H1 (cell line): ENCODE measurements at regions not wholly inside any gene's neighbourhood (a gene's known extent, or its start where the extent isn't known, plus 50 kb on each side); places are given as distances from the start of the nearest gene placed in this dataset.

ENCODE experiments used
- CHD1 ChIP-seq: IDR thresholded peaks from 2 replicates; pipeline ENCODE4 v1.6.1; 2012; ENCODE audit warnings: low read depth, low read length, improper control_type of control experiment
- GABPA ChIP-seq: IDR thresholded peaks from 2 replicates; pipeline ENCODE4 v1.6.1; 2011; ENCODE audit warnings: mild to moderate bottlenecking, low read length, moderate library complexity, borderline replicate concordance; ENCODE audit not compliant: insufficient read depth
- MAFK ChIP-seq: IDR thresholded peaks from 2 replicates; pipeline ENCODE4 v1.6.1; 2012; ENCODE audit warnings: low read depth, mild to moderate bottlenecking, improper control_type of control experiment, low read length
- RAD21 ChIP-seq, 2 experiments: IDR thresholded peaks in 1 of 2; conservative IDR thresholded peaks in 1 of 2; 2 replicates each; pipeline ENCODE4 v1.6.1; 2011; ENCODE audit warnings: low read depth in 2 of 2, low read length in 2 of 2, improper control_type of control experiment in 1 of 2, inconsistent platforms in 1 of 2, mild to moderate bottlenecking in 1 of 2, moderate library complexity in 1 of 2
- TAF1 ChIP-seq: IDR thresholded peaks from 2 replicates; pipeline ENCODE4 v1.6.1; 2011; ENCODE audit warnings: mild to moderate bottlenecking, low read depth, low read length
- TBP ChIP-seq: IDR thresholded peaks from 2 replicates; pipeline ENCODE4 v1.6.1; 2011; ENCODE audit warnings: low read depth, low read length, improper control_type of control experiment
- TCF12 ChIP-seq: IDR thresholded peaks from 2 replicates; pipeline ENCODE4 v1.6.1; 2011; ENCODE audit warnings: low read depth, mild to moderate bottlenecking, low read length
- TF ChIP-seq, protein P1 (sequence below), 3 experiments: IDR thresholded peaks; 1 replicate in 2 of 3; 2 replicates in 1 of 3; pipeline versions ENCODE4 v1.5.1 to v1.6.1; 2011; ENCODE audit warnings: low read length in 3 of 3, mild to moderate bottlenecking in 3 of 3, inconsistent platforms in 2 of 3, low read depth in 1 of 3, moderate library complexity in 1 of 3; ENCODE audit not compliant: insufficient read depth in 1 of 3; ENCODE audit errors: control extremely low read depth in 1 of 3

DNA sequence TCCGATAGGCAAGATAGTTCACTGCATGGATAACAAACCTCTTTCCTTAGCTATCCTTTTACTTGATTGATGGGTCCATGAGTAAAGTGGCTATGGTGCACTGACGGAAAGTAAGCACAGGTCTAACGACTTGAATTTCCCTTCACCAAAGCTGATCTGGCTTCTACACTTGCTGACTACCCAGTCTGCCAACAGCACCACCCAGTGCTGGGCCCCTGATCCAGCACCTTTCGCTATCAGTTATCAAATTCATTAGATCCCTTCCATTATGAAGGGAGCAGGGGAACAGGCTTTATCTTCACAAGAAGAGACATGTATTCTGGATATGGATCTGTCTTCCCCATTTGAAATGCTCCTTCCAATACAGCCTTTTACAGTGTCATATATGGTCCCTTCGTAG, 855.9 kb downstream of the GRID1 start (continued):
- TF ChIP-seq, protein P1, sequence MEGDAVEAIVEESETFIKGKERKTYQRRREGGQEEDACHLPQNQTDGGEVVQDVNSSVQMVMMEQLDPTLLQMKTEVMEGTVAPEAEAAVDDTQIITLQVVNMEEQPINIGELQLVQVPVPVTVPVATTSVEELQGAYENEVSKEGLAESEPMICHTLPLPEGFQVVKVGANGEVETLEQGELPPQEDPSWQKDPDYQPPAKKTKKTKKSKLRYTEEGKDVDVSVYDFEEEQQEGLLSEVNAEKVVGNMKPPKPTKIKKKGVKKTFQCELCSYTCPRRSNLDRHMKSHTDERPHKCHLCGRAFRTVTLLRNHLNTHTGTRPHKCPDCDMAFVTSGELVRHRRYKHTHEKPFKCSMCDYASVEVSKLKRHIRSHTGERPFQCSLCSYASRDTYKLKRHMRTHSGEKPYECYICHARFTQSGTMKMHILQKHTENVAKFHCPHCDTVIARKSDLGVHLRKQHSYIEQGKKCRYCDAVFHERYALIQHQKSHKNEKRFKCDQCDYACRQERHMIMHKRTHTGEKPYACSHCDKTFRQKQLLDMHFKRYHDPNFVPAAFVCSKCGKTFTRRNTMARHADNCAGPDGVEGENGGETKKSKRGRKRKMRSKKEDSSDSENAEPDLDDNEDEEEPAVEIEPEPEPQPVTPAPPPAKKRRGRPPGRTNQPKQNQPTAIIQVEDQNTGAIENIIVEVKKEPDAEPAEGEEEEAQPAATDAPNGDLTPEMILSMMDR (IDR thresholded peaks at IDR 0.05; ENCODE audit: control extremely low read depth in 1 of 3, insufficient read depth in 1 of 3, low read depth in 1 of 3, low read length in 3 of 3), result peak; percentile 54 to 72 (median 59)
- TF ChIP-seq MAFK (no peak), TCF12 (no peak), RAD21 (IDR thresholded peaks at IDR 0.05 in 1 of 2, conservative IDR thresholded peaks at IDR 0.05 in 1 of 2; ENCODE audit: low read depth in 2 of 2, low read length in 2 of 2) (peak; percentile 75 to 78), GABPA (no peak), TBP (no peak), CHD1 (no peak), TAF1 (no peak)
